ENCODE measurements at regions not wholly inside any gene's neighbourhood (a gene's known extent, or its start where the extent isn't known, plus 50 kb on each side); places are given as distances from the start of the nearest gene placed in this dataset.

DNA sequence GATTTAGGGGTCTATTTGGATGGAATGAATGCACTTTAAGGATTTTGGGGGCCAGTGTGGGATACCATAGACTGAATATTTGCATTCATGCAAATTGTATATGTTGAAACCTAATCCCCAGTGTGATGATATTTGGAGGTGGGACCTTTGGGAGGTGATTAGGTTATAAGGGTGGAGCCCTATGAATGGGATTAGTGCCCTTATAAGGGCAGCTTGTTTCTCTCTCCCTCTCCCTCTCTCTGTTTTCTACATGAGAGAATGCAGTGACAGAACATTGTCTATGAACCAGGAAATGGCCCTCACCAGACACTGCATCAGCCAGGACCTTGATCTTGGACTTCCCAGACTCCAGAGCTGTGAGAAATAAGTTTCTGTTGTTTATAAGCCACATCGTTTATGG is 166.1 kb downstream of the MED10 start:
- no peak for TF ChIP-seq EZH2 (IDR thresholded peaks at IDR 0.05; ENCODE audit: low read length)
- TF ChIP-seq, protein P1, sequence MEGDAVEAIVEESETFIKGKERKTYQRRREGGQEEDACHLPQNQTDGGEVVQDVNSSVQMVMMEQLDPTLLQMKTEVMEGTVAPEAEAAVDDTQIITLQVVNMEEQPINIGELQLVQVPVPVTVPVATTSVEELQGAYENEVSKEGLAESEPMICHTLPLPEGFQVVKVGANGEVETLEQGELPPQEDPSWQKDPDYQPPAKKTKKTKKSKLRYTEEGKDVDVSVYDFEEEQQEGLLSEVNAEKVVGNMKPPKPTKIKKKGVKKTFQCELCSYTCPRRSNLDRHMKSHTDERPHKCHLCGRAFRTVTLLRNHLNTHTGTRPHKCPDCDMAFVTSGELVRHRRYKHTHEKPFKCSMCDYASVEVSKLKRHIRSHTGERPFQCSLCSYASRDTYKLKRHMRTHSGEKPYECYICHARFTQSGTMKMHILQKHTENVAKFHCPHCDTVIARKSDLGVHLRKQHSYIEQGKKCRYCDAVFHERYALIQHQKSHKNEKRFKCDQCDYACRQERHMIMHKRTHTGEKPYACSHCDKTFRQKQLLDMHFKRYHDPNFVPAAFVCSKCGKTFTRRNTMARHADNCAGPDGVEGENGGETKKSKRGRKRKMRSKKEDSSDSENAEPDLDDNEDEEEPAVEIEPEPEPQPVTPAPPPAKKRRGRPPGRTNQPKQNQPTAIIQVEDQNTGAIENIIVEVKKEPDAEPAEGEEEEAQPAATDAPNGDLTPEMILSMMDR (optimal IDR thresholded peaks at IDR 0.05 in 1 of 3, IDR thresholded peaks at IDR 0.05 in 1 of 3, conservative IDR thresholded peaks at IDR 0.05 in 1 of 3; ENCODE audit: extremely low read depth in 1 of 3, insufficient read depth in 2 of 3, low read length in 3 of 3), result no peak

Data from keratinocyte (primary cell).